K562 (cell line): ENCODE measurements at regions not wholly inside any gene's neighbourhood (a gene's known extent, or its start where the extent isn't known, plus 50 kb on each side); places are given as distances from the start of the nearest gene placed in this dataset.

Source experiments
- ATAC-seq: fragments of 200-7000 bp; cut with Tn5 transposase; 3 replicates; pipeline ENCODE4 v1.9.1; 2020; ENCODE audit warnings: moderate library complexity
- BruUV-seq: library from RNA; stranded (reverse); fragments of 400-500 nt; replicated peaks from 2 replicates; lab custom pipeline; 2021; lab: Mats Ljungman, UMichigan
- CTCF ChIA-PET: fragments of 300-600 bp; formaldehyde crosslinking; extraction: SDS; loops from one replicate; lab custom pipeline; 2021; ENCODE audit warnings: low intra/inter-chr PET ratio; lab: Yijun Ruan, JAX
- POLR2A ChIA-PET: fragments of 300-600, 350-650 bp; sonication (Branson Sonifier 250); formaldehyde crosslinking; extraction: SDS; loops from one replicate; lab custom pipeline; 2021; ENCODE audit warnings: antibody characterized with exemption, inconsistent platforms; lab: Yijun Ruan, JAX
- DNase-seq, 4 experiments: peaks; one replicate each; pipeline versions ENCODE4 v3.0.0 to v3.0.0-alpha.2; 2011 to 2018; ENCODE audit warnings: low spot score in 3 of 4, mixed read lengths in 3 of 4; ENCODE audit errors: extremely low read depth in 1 of 4
- FAIRE-seq: peaks from 2 replicates; lab custom pipeline; 2011; peaks lifted over from hg19 to GRCh38; lab: Jason Lieb, UNC
- H2AFZ ChIP-seq: 2 replicates; pipeline ENCODE4 v1.6.0; 2011; ENCODE audit warnings: low read depth, low read length, control low read depth, inconsistent platforms
- H3K27ac ChIP-seq: fragments of 200-600 bp; 3 replicates; pipeline ENCODE4 v1.8.0; 2011; ENCODE audit warnings: low read depth, mild to moderate bottlenecking, control low read depth, inconsistent platforms, low read length, moderate library complexity, mixed read lengths; ENCODE audit errors: extremely low read depth
- H3K27me3 ChIP-seq, 2 experiments: fragments of 300-600 bp in 1 of 2; 2 replicates in 1 of 2; 3 replicates in 1 of 2; pipeline versions ENCODE4 v1.6.0 to v1.8.0; 2011; ENCODE audit warnings: inconsistent platforms in 2 of 2, low read length in 2 of 2, mild to moderate bottlenecking in 1 of 2, mixed read lengths in 1 of 2, moderate library complexity in 1 of 2; ENCODE audit not compliant: control insufficient read depth in 2 of 2, insufficient read depth in 2 of 2
- H3K36me3 ChIP-seq: fragments of 300-600 bp; 3 replicates; pipeline ENCODE4 v1.8.0; 2011; ENCODE audit warnings: mild to moderate bottlenecking, low read length, inconsistent platforms; ENCODE audit not compliant: control insufficient read depth, insufficient read depth
- H3K4me1 ChIP-seq, 2 experiments: fragments of 200-600 bp in 1 of 2; replicated peaks in 1 of 2; 2 replicates in 1 of 2; 3 replicates in 1 of 2; pipeline versions ENCODE4 v1.5.1 to v1.8.0; 2011; ENCODE audit warnings: inconsistent platforms in 2 of 2, low read length in 2 of 2, mild to moderate bottlenecking in 1 of 2, mixed read lengths in 1 of 2, moderate library complexity in 1 of 2; ENCODE audit not compliant: control insufficient read depth in 2 of 2, insufficient read depth in 2 of 2
- H3K4me2 ChIP-seq: 2 replicates; pipeline ENCODE4 v1.6.1; 2011; ENCODE audit warnings: low read length, control low read depth, inconsistent platforms, mixed read lengths; ENCODE audit not compliant: insufficient read depth
- H3K4me3 ChIP-seq: fragments of 200-600 bp; sonication (generic), shearing (Covaris generic); 2 replicates; pipeline ENCODE4 v1.5.1; 2016; ENCODE audit warnings: control low read depth, inconsistent platforms
- H3K79me2 ChIP-seq: fragments of 200-600 bp; 3 replicates; pipeline ENCODE4 v1.8.0; 2011; ENCODE audit warnings: low read length, inconsistent platforms; ENCODE audit not compliant: control insufficient read depth, insufficient read depth
- H3K9ac ChIP-seq, 2 experiments: 2 replicates each; pipeline versions ENCODE4 v1.6.0 to v1.6.1; 2011; ENCODE audit warnings: low read depth in 2 of 2, low read length in 2 of 2, control low read depth in 1 of 2, inconsistent platforms in 1 of 2, mild to moderate bottlenecking in 1 of 2, mixed read lengths in 1 of 2; ENCODE audit not compliant: insufficient read depth in 1 of 2
- H3K9me1 ChIP-seq: one replicate; pipeline ENCODE4 v1.6.0; 2011; ENCODE audit warnings: inconsistent platforms, mild to moderate bottlenecking, low read length, moderate library complexity; ENCODE audit not compliant: control insufficient read depth, insufficient read depth
- H3K9me3 ChIP-seq: replicated peaks from 2 replicates; pipeline ENCODE4 v1.5.1; 2011; ENCODE audit warnings: low read depth, low read length, inconsistent platforms; ENCODE audit not compliant: control insufficient read depth, insufficient read depth
- H4K20me1 ChIP-seq: replicated peaks from 2 replicates; pipeline ENCODE4 v1.6.1; 2011; ENCODE audit warnings: low read length, inconsistent platforms, mixed read lengths; ENCODE audit not compliant: control insufficient read depth, insufficient read depth
- ATF7 ChIP-seq: fragments of 450-650 bp; IDR thresholded peaks from 2 replicates; pipeline ENCODE4 v1.7.1; 2014; ENCODE audit warnings: mild to moderate bottlenecking, moderate library complexity
- ERF ChIP-seq: fragments of 450-650 bp; formaldehyde crosslinking; IDR thresholded peaks from 2 replicates; pipeline ENCODE4 v1.4.0; 2020; ENCODE audit warnings: mild to moderate bottlenecking, mixed read lengths
- HIVEP1 ChIP-seq: fragments of 250-450 bp; sonication (Bioruptor Pico); IDR thresholded peaks from 2 replicates; pipeline ENCODE4 v1.4.0; 2020; ENCODE audit warnings: mild to moderate bottlenecking
- IRF1 ChIP-seq: sonication (generic); formaldehyde crosslinking; IDR thresholded peaks from 2 replicates; pipeline ENCODE4 v1.8.0; 2022; ENCODE audit warnings: missing genetic modification reagents, mild to moderate bottlenecking, borderline replicate concordance
- MYC ChIP-seq, 2 experiments: fragments of 250-450 bp in 1 of 2; sonication (Bioruptor Pico) in 1 of 2; IDR thresholded peaks; 2 replicates each; pipeline versions ENCODE4 v1.5.1 to v1.6.1; 2012 to 2021; ENCODE audit warnings: low read depth in 2 of 2, borderline replicate concordance in 1 of 2, improper control_type of control experiment in 1 of 2, low read length in 1 of 2, mild to moderate bottlenecking in 1 of 2, moderate library complexity in 1 of 2
- POLR2A ChIP-seq: fragments of 450-650 bp; conservative IDR thresholded peaks from 2 replicates; pipeline ENCODE4 v1.6.1; 2016
- RBM14 ChIP-seq: fragments of 200-400 bp; formaldehyde crosslinking; IDR thresholded peaks from 2 replicates; pipeline ENCODE4 v1.6.1; 2018; ENCODE audit warnings: low read depth, mild to moderate bottlenecking, low read length, moderate library complexity, borderline replicate concordance; ENCODE audit not compliant: insufficient read depth
- TAF1 ChIP-seq: IDR thresholded peaks from 2 replicates; pipeline ENCODE4 v1.6.1; 2011; ENCODE audit warnings: mild to moderate bottlenecking, low read length, moderate library complexity; ENCODE audit not compliant: insufficient read depth, control insufficient read depth, severe bottlenecking; ENCODE audit errors: extremely low read depth
- TFAP4 ChIP-seq: sonication (generic); formaldehyde crosslinking; IDR thresholded peaks from 2 replicates; pipeline ENCODE4 v1.8.0; 2022; ENCODE audit warnings: missing genetic modification reagents, mild to moderate bottlenecking, moderate library complexity, borderline replicate concordance
- UBTF ChIP-seq, 2 experiments: IDR thresholded peaks; 2 replicates each; pipeline ENCODE4 v1.6.1; 2012; ENCODE audit warnings: improper control_type of control experiment in 2 of 2, low read depth in 2 of 2, low read length in 2 of 2, borderline replicate concordance in 1 of 2
- in situ Hi-C: fragments of 300-500 bp; cut with MboI; formaldehyde crosslinking; loops from 4 replicates; pipeline ENCODE4 v1.15.0; 2018; ENCODE audit warnings: inconsistent platforms, mixed read lengths
- intact Hi-C: fragments of 100-400 bp; cut with micrococcal nuclease; formaldehyde crosslinking; loops from 2 replicates; pipeline ENCODE4 v1.14.2; 2022

GRCh38 chr4:65152205-65152604 is 518.1 kb downstream of the EPHA5 start:
- CTCF ChIA-PET = no interaction called here
- POLR2A ChIA-PET = no interaction called here
- no peaks in the 10 kb centered on the region for H3K36me3 ChIP-seq
- TF ChIP-seq UBTF (IDR thresholded peaks at IDR 0.05; ENCODE audit: borderline replicate concordance in 1 of 2, low read depth in 2 of 2, low read length in 2 of 2) (no peak), POLR2A (no peak), ATF7 (no peak), MYC (IDR thresholded peaks at IDR 0.05; ENCODE audit: low read depth, low read length) (no peak), MYC (CRISPR knock-in tag; IDR thresholded peaks at IDR 0.05; ENCODE audit: borderline replicate concordance, low read depth) (no peak), TFAP4 (CRISPR knock-in tag) (no peak), ERF (no peak), HIVEP1 (CRISPR knock-in tag) (no peak), RBM14 (no peak), IRF1 (CRISPR knock-in tag) (no peak), TAF1 (no peak)
- H3K4me2 ChIP-seq = no peak overlapping the region
- no peaks in the 10 kb centered on the region for H3K4me1 ChIP-seq
- no peaks in the 10 kb centered on the region for H3K9me3 ChIP-seq
- ATAC-seq = no peak
- H3K27ac ChIP-seq = no peak overlapping the region
- intact Hi-C loops (no loop called here), in situ Hi-C loops (no loop called here)
- H2AFZ ChIP-seq = no peak overlapping the region
- no peaks in the 10 kb centered on the region for H4K20me1 ChIP-seq
- H3K4me3 ChIP-seq = no peak overlapping the region
- no peak for DNase-seq
- no TSS peak for BruUV-seq
- H3K9ac ChIP-seq = no peak overlapping the region
- FAIRE-seq = no peak
- no peaks in the 10 kb centered on the region for H3K27me3 ChIP-seq
- no peaks in the 10 kb centered on the region for H3K79me2 ChIP-seq
- no peaks in the 10 kb centered on the region for H3K9me1 ChIP-seq
